ENCODE measurements at regions not wholly inside any gene's neighbourhood (a gene's known extent, or its start where the extent isn't known, plus 50 kb on each side); places are given as distances from the start of the nearest gene placed in this dataset.

- TF ChIP-seq POLR2A (IDR thresholded peaks at IDR 0.05): no peak
- no peak for TF ChIP-seq CTCF (IDR thresholded peaks at IDR 0.05 in 4 of 5, conservative IDR thresholded peaks at IDR 0.05 in 1 of 5)
These were observed 398.8 kb upstream of the NFE2L3 start for GRCh38 chr7:25752967-25753791.

Measured in gastrocnemius medialis (tissue), 4 donors.